GM12891 (cell line): ENCODE measurements at regions not wholly inside any gene's neighbourhood (a gene's known extent, or its start where the extent isn't known, plus 50 kb on each side); places are given as distances from the start of the nearest gene placed in this dataset.

ENCODE experiments used
- DNase-seq: peaks from one replicate; pipeline ENCODE4 v3.0.0; 2011; ENCODE audit warnings: low spot score; ENCODE audit not compliant: insufficient read length
- FAIRE-seq: peaks from 2 replicates; lab custom pipeline; 2011; peaks lifted over from hg19 to GRCh38; lab: Jason Lieb, UNC
- PAX5 ChIP-seq: IDR thresholded peaks from 2 replicates; pipeline ENCODE4 v1.6.1; 2011; ENCODE audit warnings: low read length, moderate library complexity, mild to moderate bottlenecking; ENCODE audit not compliant: insufficient read depth, severe bottlenecking
- POLR2A ChIP-seq: IDR thresholded peaks from 2 replicates; pipeline ENCODE4 v1.6.1; 2011; ENCODE audit warnings: low read depth, low read length, control low read depth
- POLR2AphosphoS5 ChIP-seq: IDR thresholded peaks from 2 replicates; pipeline ENCODE4 v1.6.1; 2011; ENCODE audit warnings: low read depth, low read length, control low read depth
- POU2F2 ChIP-seq: IDR thresholded peaks from 2 replicates; pipeline ENCODE4 v1.6.1; 2011; ENCODE audit warnings: low read depth, mild to moderate bottlenecking, control low read depth, low read length, moderate library complexity
- SPI1 ChIP-seq: IDR thresholded peaks from 2 replicates; pipeline ENCODE4 v1.6.1; 2011; ENCODE audit warnings: low read depth, low read length, control low read depth
- TAF1 ChIP-seq: IDR thresholded peaks from 2 replicates; pipeline ENCODE4 v1.6.1; 2011; ENCODE audit warnings: low read depth, low read length, control low read depth

- TF ChIP-seq PAX5 = no peak
- FAIRE-seq (no peak), DNase-seq (no peak)
Observed at GRCh38 chr9:89662718-89663613, 58.2 kb downstream of the GADD45G start.

- DNase-seq = no peak
- no peak for TF ChIP-seq TAF1
- TF ChIP-seq POU2F2 = no peak
- no peak for TF ChIP-seq POLR2AphosphoS5
- TF ChIP-seq PAX5 = no peak
- no peak for TF ChIP-seq POLR2A
- TF ChIP-seq SPI1 = no peak
- no peak for FAIRE-seq
Observed at GRCh38 chr9:89663614-89663970, 58.8 kb downstream of the GADD45G start.

GRCh38 chr9:89664010-89664409 lies 59.2 kb downstream of the GADD45G start:
- no peak for TF ChIP-seq TAF1
- no peak for TF ChIP-seq POLR2AphosphoS5
- TF ChIP-seq PAX5 = no peak
- TF ChIP-seq SPI1 = no peak
- no peak for TF ChIP-seq POU2F2
- TF ChIP-seq POLR2A = no peak
- DNase-seq (no peak), FAIRE-seq (no peak)

- FAIRE-seq = no peak
- TF ChIP-seq POLR2AphosphoS5 (no peak), POLR2A (no peak), PAX5 (no peak), TAF1 (no peak), POU2F2 (no peak), SPI1 (no peak)
- no peak for DNase-seq
Observed at GRCh38 chr9:89664896-89665329, 60.1 kb downstream of the GADD45G start.

- no peak for FAIRE-seq
- DNase-seq = no peak
- no peak for TF ChIP-seq PAX5
- no peak for TF ChIP-seq POU2F2
- no peak for TF ChIP-seq SPI1
- no peak for TF ChIP-seq POLR2A
Observed at GRCh38 chr9:89666364-89666763, 61.6 kb downstream of the GADD45G start.

GRCh38 chr9:89666950-89667349 lies 62.1 kb downstream of the GADD45G start:
- TF ChIP-seq SPI1 = no peak
- no peak for TF ChIP-seq POLR2A
- no peak for TF ChIP-seq POLR2AphosphoS5
- TF ChIP-seq TAF1 = no peak
- no peak for TF ChIP-seq PAX5
- TF ChIP-seq POU2F2 = no peak
- DNase-seq (no peak), FAIRE-seq (no peak)

GRCh38 chr9:89667726-89668125 lies 62.9 kb downstream of the GADD45G start:
- FAIRE-seq = no peak
- no peak for TF ChIP-seq TAF1
- no peak for TF ChIP-seq POLR2AphosphoS5
- no peak for TF ChIP-seq PAX5
- no peak for TF ChIP-seq POLR2A
- no peak for TF ChIP-seq POU2F2
- no peak for TF ChIP-seq SPI1
- DNase-seq = no peak

- TF ChIP-seq SPI1 = no peak
- no peak for TF ChIP-seq POLR2A
- TF ChIP-seq PAX5 = no peak
- TF ChIP-seq POU2F2 = no peak
- TF ChIP-seq TAF1 = no peak
- no peak for TF ChIP-seq POLR2AphosphoS5
- FAIRE-seq (peak; percentile 43), DNase-seq (no peak)
Observed at GRCh38 chr9:89668216-89668865, 63.5 kb downstream of the GADD45G start.

- TF ChIP-seq POU2F2 (no peak), POLR2A (no peak), PAX5 (no peak), POLR2AphosphoS5 (no peak), SPI1 (no peak)
- FAIRE-seq = no peak
- DNase-seq = no peak
Observed at GRCh38 chr9:89668866-89669246, 64.0 kb downstream of the GADD45G start.
